Stimulated activated CD4-positive, alpha-beta T cell treated with anti-CD3 and anti-CD28 coated beads, Interleukin-4, amount 100 ng/mL, for 4 hours (primary cell): ENCODE measurements at regions not wholly inside any gene's neighbourhood (a gene's known extent, or its start where the extent isn't known, plus 50 kb on each side); places are given as distances from the start of the nearest gene placed in this dataset.
"Not testable (repeated sequence)": the region's sequence is repeated elsewhere in the genome, so short reads cannot be mapped to it uniquely, and the experiment has no call there.

Source experiments
- DNase-seq, 2 experiments: peaks; one replicate each; pipeline ENCODE4 v3.0.0-alpha.2; 2020

GRCh38 chr13:107999751-108000150 is 215.6 kb downstream of the LIG4 start:
- DNase-seq: no peak

DNA sequence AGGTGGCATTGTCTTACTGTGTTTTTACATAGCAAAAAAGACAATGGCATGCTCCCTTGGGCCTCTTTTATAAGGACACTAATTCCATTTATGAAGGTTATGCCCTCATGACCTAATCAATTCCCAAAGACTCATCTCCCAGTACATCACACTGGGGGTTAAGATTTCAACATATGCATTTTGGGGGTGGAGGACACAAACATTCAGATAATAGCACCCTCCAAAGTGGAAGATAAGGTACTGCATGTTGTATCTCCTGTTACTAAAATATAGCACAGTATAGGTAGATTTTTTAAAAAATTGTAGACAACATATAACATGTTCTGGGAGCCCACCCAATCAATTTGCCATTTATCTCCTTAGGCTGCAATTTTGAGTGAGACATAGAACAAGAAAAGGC is 221.2 kb downstream of the LIG4 start:
- DNase-seq: no peak

- DNase-seq: no peak
Measured at GRCh38 chr13:107993239-107993949, 221.9 kb downstream of the LIG4 start.

DNA sequence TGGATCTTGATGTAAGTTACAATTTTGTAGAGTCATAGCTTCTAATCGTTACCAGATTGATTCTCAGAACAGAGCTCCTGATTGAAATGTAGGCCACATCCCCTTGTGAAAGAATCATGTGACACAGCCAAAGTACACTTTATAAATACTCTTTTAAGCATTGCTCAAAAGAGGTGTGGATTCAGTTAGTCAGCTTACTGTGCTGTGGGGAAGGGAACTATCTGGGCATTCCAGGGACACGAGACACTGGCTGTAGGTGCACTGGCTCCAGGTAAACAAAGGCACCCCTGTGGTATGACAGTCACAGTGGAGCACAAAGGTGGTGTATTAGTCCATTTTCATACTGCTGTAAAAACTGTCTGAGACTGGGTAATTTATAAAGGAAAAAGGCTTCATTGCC is 222.8 kb downstream of the LIG4 start:
- no peak for DNase-seq

- no peak for DNase-seq
Measured at GRCh38 chr13:107977071-107977574, 238.2 kb downstream of the LIG4 start.

DNA sequence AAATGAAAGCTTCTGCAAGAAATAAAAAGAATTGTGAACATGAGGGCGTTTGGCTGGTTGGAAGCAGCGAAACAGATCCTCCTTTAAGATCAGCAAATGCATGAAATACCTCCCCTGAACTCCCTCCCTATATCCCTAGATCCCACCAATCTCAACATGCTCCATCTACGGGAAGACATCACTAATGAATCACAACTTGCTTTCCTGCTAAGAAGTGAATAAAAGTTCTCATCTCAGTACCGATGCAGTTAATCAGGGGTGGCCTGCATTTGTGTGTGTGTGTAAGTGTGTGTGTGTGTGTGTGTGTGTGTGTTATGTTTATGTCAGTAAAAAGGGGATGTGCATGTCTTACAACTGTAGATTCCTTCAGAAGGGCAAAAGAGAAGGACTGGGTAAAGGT is 238.7 kb downstream of the LIG4 start:
- no peak for DNase-seq

DNA sequence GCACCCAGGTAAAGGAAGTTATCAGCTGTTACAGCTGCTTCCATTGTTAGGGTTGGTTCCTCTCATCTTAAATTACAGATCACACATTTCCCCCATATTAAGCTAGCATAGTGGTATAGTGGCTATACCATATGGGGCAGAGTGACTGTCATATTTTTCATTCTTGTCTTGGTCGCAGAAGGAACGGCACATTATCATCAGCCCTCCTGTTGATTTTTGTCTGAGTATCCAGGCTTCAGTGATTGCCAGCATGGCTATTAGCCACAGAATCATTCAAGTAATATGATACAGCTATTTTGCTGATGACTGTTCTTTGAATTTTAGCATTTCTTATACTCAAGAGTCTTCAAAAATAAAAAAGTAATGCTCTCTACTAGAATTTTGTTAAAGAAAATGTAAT is 240.9 kb downstream of the LIG4 start:
- DNase-seq: no peak

GRCh38 chr13:107969546-107969945 is 245.8 kb downstream of the LIG4 start:
- DNase-seq: no peak

GRCh38 chr13:107968470-107968869 is 246.9 kb downstream of the LIG4 start:
- no peak for DNase-seq

DNA sequence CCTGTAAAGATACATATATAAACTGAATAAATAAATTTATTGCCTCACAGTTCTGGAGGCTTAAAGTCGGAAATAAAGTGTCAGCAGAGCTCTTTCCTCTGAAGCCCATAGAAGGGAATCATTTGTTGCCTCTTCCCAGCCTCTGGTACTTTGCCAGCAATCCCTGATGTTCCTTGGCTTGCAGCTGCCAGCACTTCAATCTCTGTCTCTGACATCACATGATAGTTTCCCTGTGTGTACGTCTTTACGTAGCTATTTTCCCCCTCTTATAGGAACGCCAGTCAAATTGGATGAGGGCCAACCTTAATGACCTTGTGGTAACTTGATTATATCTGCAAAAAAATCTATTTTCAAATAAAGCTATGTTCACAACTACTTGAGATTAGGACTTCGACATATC is 250.9 kb downstream of the LIG4 start:
- DNase-seq: no peak

- DNase-seq: no peak
Measured at GRCh38 chr13:107961849-107962608, 253.3 kb downstream of the LIG4 start.

- no peak for DNase-seq
Measured at GRCh38 chr13:107960301-107960700, 255.0 kb downstream of the LIG4 start.

GRCh38 chr13:107956889-107957288 is 258.4 kb downstream of the LIG4 start:
- no peak for DNase-seq

DNA sequence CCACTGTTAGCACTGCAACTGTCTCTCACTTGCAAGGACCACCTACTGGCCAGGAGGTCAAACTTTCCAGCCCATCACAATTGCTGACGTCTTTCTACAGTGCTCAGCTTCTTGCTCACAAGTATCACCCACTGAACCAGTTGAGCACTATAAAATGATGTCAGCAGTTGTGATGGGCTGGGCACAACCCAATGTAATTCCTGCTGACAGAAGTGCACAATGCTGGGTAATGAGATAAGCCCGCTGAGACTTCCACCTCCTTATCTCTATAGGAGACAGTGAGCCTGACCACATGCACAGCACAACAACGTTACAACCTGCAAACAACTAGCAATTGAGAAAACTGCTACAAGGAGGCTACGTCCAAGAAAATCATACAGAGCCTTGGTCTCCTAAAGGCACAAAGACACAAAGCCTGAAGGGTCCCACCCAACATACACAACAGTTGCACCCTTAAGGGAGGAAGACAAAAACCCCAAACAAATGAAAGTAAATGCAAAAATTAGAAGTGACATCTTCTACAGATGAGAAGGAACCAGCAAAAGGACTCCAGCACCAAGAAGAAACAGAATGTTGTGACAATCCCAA is 273.2 kb downstream of the LIG4 start:
- DNase-seq: no peak

- no peak for DNase-seq
Measured at GRCh38 chr13:107941345-107942029, 273.8 kb downstream of the LIG4 start.

GRCh38 chr13:107937848-107938247 is 277.5 kb downstream of the LIG4 start:
- no peak for DNase-seq

DNA sequence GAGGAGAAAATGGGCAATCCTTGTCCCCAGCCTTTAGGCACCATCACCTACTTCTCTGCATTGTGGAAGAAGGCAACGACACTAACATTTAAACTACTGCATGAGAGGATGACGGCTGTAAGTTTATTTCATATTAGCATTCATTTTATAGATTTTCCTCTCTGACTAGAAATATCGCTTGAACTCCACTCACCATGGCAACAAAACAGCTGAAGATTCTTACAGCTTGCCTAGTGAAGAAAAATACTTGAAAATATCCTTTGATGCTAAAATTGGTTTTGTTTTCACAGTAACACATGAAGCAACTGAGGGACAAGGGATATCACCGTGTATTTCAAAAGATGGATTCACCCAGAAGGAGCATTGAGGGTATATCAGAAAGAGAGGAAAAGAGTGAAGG is 284.3 kb downstream of the LIG4 start:
- no peak for DNase-seq

DNA sequence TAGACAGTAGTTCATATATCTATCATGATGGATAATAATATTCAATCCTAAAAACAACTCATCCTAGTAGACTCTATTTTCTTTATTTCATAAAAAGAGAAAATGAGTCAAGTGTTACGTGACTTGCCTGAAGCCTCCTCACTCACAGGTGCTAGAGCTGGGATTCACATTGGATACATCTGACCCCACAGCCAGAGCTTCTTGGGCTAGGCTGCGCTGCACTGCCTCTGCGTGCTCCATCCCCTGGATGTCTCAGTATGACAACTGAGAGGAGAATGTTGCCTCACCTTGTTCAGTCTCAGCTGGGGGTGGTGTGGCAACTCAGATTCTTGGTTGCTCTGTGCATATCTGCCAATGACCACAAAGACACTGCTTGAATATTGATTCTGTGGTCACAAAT is 286.6 kb downstream of the LIG4 start:
- DNase-seq: no peak

DNA sequence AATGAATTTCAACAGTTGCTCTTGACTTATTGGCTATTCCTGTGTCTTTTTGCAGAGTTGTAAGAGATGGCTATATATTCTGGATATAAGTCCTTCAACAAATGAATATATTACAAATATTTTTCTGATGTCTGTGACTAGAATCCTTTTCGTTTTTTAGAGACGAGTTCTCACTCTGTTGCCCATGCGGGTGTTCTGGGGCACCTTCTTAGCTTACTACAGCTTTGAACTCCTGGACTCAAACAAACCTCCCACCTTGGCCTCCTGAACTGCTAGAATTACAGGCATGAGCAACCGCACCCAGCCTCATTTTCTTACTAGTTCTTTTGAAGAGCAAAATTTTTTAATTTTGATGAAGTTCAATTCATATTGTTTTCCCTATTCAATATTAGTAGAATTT is 287.8 kb downstream of the LIG4 start:
- DNase-seq: no peak

GRCh38 chr13:107926515-107926914 is 288.8 kb downstream of the LIG4 start:
- not testable (repeated sequence) for DNase-seq

GRCh38 chr13:107916902-107917301 is 298.4 kb downstream of the LIG4 start:
- not testable (repeated sequence) for DNase-seq

- DNase-seq: no peak
Measured at GRCh38 chr13:107912745-107913144, 302.6 kb downstream of the LIG4 start.

DNA sequence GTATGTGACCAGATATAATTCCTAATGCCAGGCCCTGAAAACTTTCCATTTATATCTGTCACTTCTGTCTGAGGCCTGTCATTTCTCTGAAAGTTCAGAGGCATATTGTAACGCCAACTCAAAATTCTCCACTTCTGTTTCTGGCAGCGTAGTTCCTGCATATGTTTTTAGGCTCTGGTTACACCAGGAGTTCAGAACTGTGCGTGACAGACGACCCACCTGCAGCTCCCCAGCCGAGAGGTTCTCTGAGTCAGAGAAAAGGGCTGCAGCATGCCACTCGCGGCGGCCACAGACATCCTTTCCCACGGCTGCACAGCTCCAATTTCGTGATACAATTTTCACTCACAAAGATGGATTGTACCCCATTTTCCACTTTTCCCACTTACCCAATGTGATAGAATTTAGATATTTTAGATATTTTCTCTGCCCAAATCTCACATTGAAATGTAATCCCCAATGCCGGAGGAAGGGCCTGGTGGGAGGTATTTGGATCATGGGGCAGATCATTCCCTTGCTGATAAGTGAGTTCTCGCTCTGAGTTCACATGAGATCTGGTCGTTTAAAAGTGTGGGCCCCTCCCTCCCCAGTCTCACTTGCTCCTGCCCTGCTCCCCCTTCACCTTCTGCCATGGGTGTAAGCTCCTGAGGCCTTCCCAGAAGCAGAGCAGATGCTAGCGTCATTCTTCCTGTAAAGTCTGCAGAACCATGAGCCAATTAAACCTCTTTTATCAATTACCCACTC is 308.1 kb downstream of the LIG4 start:
- DNase-seq: no peak
